ENCODE measurements at regions not wholly inside any gene's neighbourhood (a gene's known extent, or its start where the extent isn't known, plus 50 kb on each side); places are given as distances from the start of the nearest gene placed in this dataset.

DNA sequence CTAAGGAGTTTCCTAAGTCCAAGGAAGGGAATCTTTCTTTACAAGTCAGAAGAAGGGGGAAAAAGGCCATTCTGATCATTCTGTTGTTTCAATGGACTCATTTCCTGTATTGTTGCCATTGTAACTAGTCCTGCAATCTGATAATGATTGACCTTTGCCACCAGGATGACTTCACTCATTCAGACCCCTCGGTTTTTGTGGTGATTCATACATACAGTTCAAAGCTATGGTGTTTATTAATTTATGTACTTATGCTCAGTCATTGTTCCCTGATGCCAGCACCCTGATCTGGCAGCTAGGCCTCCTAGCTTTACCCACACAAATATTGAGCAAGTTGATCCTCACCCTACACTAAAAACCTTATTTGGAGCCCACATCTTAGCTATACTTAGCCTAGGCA lies 57.6 kb upstream of the ZNF519 start:
- DNase-seq (ENCODE audit: low read depth), result peak; percentile 34

DNA sequence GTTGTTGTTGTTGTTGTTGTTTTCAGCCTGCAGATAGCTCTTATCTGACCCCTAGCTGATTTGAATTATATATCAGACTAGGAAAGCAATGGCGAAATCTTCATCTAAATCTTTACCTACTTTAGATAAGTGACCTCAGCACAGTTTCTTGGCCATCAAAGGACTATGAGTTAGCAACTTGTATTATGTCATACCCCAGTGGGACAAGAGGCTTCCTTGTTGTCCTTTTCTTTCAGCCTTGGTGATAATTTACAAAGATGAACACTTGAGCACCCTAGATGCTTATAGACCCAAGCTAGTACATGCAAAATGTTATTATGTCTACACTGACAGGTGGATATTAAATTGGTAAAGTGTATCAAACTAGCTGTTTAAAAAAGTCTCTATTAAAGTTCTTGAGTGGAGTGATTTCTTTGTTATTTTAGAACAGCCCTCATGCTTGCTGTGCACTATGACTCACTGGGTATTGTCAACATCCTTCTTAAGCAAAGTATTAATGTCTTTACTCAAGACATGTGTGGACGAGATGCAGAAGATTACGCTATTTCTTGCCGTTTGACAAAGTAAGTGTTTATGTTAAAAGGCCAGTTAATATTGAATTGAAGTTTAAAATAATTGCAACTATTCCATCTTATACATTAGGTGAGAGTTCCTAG lies 56.6 kb upstream of the ZNF519 start:
- peak; percentile 20 for DNase-seq (ENCODE audit: low read depth)

All from fibroblast of the conjunctiva (primary cell).